Skeletal muscle satellite cell (primary cell): ENCODE measurements at regions not wholly inside any gene's neighbourhood (a gene's known extent, or its start where the extent isn't known, plus 50 kb on each side); places are given as distances from the start of the nearest gene placed in this dataset.

Source experiments
- H3K27me3 ChIP-seq: 2 replicates; pipeline ENCODE4 v1.7.0; 2013; ENCODE audit warnings: low read length; ENCODE audit not compliant: control insufficient read depth, insufficient read depth
- H3K36me3 ChIP-seq: 2 replicates; pipeline ENCODE4 v1.7.0; 2013; ENCODE audit warnings: mild to moderate bottlenecking, control low read depth, low read length; ENCODE audit not compliant: insufficient read depth
- H3K4me1 ChIP-seq: 2 replicates; pipeline ENCODE4 v1.7.0; 2013; ENCODE audit warnings: low read length; ENCODE audit not compliant: control insufficient read depth, insufficient read depth
- H3K4me2 ChIP-seq: 2 replicates; pipeline ENCODE4 v1.7.0; 2013; ENCODE audit warnings: mild to moderate bottlenecking, low read length
- H3K4me3 ChIP-seq: 2 replicates; pipeline ENCODE4 v1.7.0; 2013; ENCODE audit warnings: low read length
- H3K9ac ChIP-seq: 2 replicates; pipeline ENCODE4 v1.7.0; 2013; ENCODE audit warnings: mild to moderate bottlenecking, low read depth, low read length, moderate library complexity
- H3K9me3 ChIP-seq: replicated peaks from 2 replicates; pipeline ENCODE4 v1.7.0; 2013; ENCODE audit warnings: mild to moderate bottlenecking, control low read depth, low read length

DNA sequence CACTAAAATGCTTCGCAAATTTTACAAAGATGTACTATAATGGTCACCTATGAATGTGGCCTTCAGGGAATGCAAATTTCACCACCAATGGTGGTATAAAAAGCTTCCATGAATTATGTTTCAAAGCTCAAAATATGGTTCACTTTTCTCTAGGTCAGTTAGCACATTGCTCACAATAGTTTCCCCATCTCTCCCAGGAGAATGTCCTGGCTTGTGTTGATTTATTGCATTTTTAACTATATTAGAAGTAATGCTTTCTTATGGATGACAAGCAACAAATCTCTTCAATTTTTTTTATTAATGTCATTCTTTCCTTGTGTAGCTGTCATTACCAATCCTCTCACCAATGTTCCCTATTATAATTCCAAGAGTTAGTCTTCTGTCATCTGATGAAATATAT is 621.2 kb downstream of the TBC1D4 start:
- Histone ChIP-seq H3K4me3 (no peak overlapping the region), H3K9me3 (no peaks in the 10 kb centered on the region), H3K36me3 (no peaks in the 10 kb centered on the region), H3K4me1 (no peaks in the 10 kb centered on the region), H3K9ac (no peak overlapping the region), H3K4me2 (no peak overlapping the region), H3K27me3 (no peaks in the 10 kb centered on the region)

DNA sequence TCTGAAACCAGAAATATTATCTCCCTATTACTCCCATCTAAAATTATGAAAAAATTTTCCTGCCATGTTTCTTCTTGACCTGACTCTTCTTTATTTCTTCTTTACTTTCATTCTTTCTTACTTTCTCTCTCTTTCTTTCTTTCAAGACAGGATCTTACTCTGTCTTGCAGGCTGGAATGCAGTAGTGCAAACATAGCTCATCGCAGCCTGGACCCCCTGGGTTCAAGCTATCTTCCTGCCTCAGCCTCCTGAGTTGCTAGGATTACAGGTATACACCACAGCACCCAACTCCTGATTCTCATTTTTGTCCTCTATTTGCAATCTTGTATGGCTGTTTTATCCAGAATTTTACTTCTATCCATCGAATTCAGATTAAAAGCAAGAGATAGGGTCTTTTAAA is 631.1 kb downstream of the TBC1D4 start:
- Histone ChIP-seq H3K4me2 (no peak overlapping the region), H3K36me3 (no peaks in the 10 kb centered on the region), H3K9me3 (no peaks in the 10 kb centered on the region), H3K4me1 (no peaks in the 10 kb centered on the region), H3K4me3 (no peak overlapping the region), H3K9ac (no peak overlapping the region), H3K27me3 (no peaks in the 10 kb centered on the region)

DNA sequence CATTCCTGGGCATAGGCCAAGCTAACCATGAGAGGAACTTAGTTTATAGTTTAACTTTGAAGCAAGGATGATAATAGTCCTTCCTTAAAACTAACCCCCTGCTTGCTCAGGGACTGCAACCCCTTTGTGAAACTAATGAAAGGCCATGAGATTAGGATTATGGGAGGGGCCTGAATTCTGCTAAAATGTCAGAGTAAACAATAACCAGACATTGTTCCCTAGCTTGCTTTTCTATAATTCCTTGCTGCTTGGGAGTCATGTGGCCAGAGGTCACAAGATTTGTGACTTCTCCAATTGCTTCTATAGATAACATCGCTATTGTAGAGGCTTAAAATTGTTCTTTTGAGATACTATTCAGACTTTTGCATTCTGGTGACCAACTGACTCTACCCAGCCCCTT is 634.0 kb downstream of the TBC1D4 start:
- H3K36me3 ChIP-seq = no peaks in the 10 kb centered on the region
- no peaks in the 10 kb centered on the region for H3K4me1 ChIP-seq
- H3K9me3 ChIP-seq = no peaks in the 10 kb centered on the region
- no peak overlapping the region for H3K9ac ChIP-seq
- no peaks in the 10 kb centered on the region for H3K27me3 ChIP-seq
- H3K4me2 ChIP-seq = no peak overlapping the region
- no peak overlapping the region for H3K4me3 ChIP-seq

- H3K4me1 ChIP-seq = no peaks in the 10 kb centered on the region
Measured at GRCh38 chr13:74845806-74846205, 636.2 kb downstream of the TBC1D4 start.

GRCh38 chr13:74841651-74842050 is 640.3 kb downstream of the TBC1D4 start:
- no peak overlapping the region for H3K4me3 ChIP-seq

More at GRCh38 chr13:74845806-74846205, 636.2 kb downstream of the TBC1D4 start:
- H3K9ac ChIP-seq = no peak overlapping the region
- H3K27me3 ChIP-seq = no peaks in the 10 kb centered on the region
- H3K4me3 ChIP-seq = no peak overlapping the region
- no peaks in the 10 kb centered on the region for H3K36me3 ChIP-seq
- no peak overlapping the region for H3K4me2 ChIP-seq
- H3K9me3 ChIP-seq = no peaks in the 10 kb centered on the region

DNA sequence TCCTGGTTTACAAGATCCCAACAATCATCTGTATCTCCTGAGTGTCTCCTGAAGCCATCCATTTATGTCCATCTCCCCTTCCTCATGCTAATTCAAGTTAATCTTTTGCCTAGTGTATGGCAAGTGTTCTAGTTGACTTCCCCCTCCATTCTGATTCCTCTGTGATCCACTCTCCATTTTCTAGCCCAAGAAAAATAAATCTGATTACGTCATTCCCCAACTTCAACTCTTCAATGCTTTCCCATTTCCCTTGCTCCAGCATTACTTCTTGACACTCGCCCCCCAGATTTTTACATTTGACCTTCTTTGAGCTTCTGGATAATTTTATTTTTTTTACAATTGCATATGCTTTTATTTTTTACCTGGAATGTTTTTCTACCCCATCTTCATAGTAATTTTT is 640.8 kb downstream of the TBC1D4 start:
- Histone ChIP-seq H3K9ac (no peak overlapping the region), H3K4me2 (no peak overlapping the region), H3K9me3 (no peaks in the 10 kb centered on the region), H3K36me3 (no peaks in the 10 kb centered on the region), H3K4me1 (no peaks in the 10 kb centered on the region), H3K4me3 (no peak overlapping the region), H3K27me3 (no peaks in the 10 kb centered on the region)

More at GRCh38 chr13:74841651-74842050, 640.3 kb downstream of the TBC1D4 start:
- no peaks in the 10 kb centered on the region for H3K36me3 ChIP-seq
- no peak overlapping the region for H3K4me2 ChIP-seq
- H3K27me3 ChIP-seq = no peaks in the 10 kb centered on the region
- no peaks in the 10 kb centered on the region for H3K9me3 ChIP-seq
- H3K4me1 ChIP-seq = no peaks in the 10 kb centered on the region
- H3K9ac ChIP-seq = no peak overlapping the region

DNA sequence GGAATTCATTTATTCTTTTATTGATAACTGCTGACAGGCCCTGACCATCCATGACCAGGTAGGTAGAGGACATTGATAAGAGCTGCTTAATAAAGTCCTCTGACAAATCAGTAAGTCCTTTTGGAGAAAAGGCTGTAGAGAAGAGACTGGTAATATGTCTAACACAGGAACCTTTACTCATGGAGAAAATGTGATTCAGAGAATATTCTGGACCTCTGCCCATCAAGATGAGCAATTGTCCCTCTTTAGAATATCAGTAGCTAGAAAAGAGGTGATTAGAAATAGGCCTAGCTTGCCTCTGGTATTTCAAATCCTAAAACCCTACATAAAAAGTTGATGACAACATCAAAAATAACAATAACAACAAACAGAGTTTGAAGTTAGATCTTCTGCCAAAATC is 642.3 kb downstream of the TBC1D4 start:
- Histone ChIP-seq H3K9me3 (no peaks in the 10 kb centered on the region), H3K27me3 (no peaks in the 10 kb centered on the region), H3K4me3 (no peak overlapping the region), H3K4me1 (no peaks in the 10 kb centered on the region), H3K4me2 (no peak overlapping the region), H3K36me3 (no peaks in the 10 kb centered on the region), H3K9ac (no peak overlapping the region)

GRCh38 chr13:74838096-74838495 is 643.9 kb downstream of the TBC1D4 start:
- no peak overlapping the region for H3K9ac ChIP-seq
- no peaks in the 10 kb centered on the region for H3K36me3 ChIP-seq
- no peak overlapping the region for H3K4me2 ChIP-seq
- no peak overlapping the region for H3K4me3 ChIP-seq
- no peaks in the 10 kb centered on the region for H3K27me3 ChIP-seq
- H3K9me3 ChIP-seq = no peaks in the 10 kb centered on the region
- no peaks in the 10 kb centered on the region for H3K4me1 ChIP-seq

DNA sequence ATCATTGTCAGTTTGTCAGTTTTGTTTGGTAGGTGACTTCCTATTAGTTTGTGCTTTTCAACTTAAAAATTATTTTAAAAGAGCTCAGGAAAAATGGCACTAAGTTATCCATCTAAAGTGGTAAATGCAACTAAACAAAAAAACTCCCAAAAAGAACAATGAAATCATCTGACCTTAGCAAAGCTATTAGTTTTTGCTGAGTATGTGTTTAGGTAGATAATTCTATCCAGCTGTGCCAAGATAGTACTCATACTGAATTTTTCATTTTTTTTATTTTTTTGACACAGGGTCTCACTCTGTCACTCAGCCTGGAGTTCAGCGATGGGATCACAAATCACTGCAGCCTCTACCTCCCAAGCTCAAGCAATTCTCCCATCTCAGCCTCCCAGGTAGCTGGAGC is 645.3 kb downstream of the TBC1D4 start:
- Histone ChIP-seq H3K4me1 (no peaks in the 10 kb centered on the region), H3K36me3 (no peaks in the 10 kb centered on the region), H3K9ac (no peak overlapping the region), H3K4me2 (no peak overlapping the region), H3K4me3 (no peak overlapping the region), H3K9me3 (no peaks in the 10 kb centered on the region), H3K27me3 (no peaks in the 10 kb centered on the region)

GRCh38 chr13:74835579-74835978 is 646.4 kb downstream of the TBC1D4 start:
- Histone ChIP-seq H3K4me2 (no peak overlapping the region), H3K36me3 (no peaks in the 10 kb centered on the region)

DNA sequence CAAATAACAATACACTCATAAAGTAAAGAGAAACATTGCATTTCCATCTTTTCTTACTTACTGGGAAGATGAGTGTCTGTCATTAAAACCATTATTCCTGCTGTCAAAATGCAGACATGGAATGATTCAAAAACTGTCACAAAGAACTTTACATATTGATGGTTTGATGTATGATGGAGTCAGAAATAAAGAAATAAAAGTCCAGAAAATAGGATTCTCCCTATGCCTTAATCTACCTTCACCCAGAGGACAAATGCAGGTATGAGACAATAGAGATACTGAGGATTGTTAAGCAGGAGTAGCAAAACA is 656.1 kb downstream of the TBC1D4 start:
- no peaks in the 10 kb centered on the region for H3K27me3 ChIP-seq
- no peaks in the 10 kb centered on the region for H3K36me3 ChIP-seq
- H3K4me2 ChIP-seq = no peak overlapping the region
- no peak overlapping the region for H3K9ac ChIP-seq
- H3K4me3 ChIP-seq = no peak overlapping the region
- no peaks in the 10 kb centered on the region for H3K9me3 ChIP-seq
- H3K4me1 ChIP-seq = peaks cover 15% of the 10 kb centered on the region

More at GRCh38 chr13:74835579-74835978, 646.4 kb downstream of the TBC1D4 start:
- no peak overlapping the region for H3K4me3 ChIP-seq
- H3K9ac ChIP-seq = no peak overlapping the region
- H3K9me3 ChIP-seq = no peaks in the 10 kb centered on the region
- no peaks in the 10 kb centered on the region for H3K4me1 ChIP-seq
- H3K27me3 ChIP-seq = no peaks in the 10 kb centered on the region

GRCh38 chr13:74825152-74825937 is 656.6 kb downstream of the TBC1D4 start:
- H3K36me3 ChIP-seq = no peaks in the 10 kb centered on the region
- peak overlapping the region; percentile 11 for H3K4me3 ChIP-seq
- no peaks in the 10 kb centered on the region for H3K9me3 ChIP-seq
- peak overlapping the region; percentile 31 for H3K4me2 ChIP-seq
- peak overlapping the region; percentile 30 for H3K9ac ChIP-seq
- H3K4me1 ChIP-seq = peaks cover 15% of the 10 kb centered on the region
- no peaks in the 10 kb centered on the region for H3K27me3 ChIP-seq
